ENCODE measurements at regions not wholly inside any gene's neighbourhood (a gene's known extent, or its start where the extent isn't known, plus 50 kb on each side); places are given as distances from the start of the nearest gene placed in this dataset.
"Not testable (repeated sequence)": the region's sequence is repeated elsewhere in the genome, so short reads cannot be mapped to it uniquely, and the experiment has no call there.

DNA sequence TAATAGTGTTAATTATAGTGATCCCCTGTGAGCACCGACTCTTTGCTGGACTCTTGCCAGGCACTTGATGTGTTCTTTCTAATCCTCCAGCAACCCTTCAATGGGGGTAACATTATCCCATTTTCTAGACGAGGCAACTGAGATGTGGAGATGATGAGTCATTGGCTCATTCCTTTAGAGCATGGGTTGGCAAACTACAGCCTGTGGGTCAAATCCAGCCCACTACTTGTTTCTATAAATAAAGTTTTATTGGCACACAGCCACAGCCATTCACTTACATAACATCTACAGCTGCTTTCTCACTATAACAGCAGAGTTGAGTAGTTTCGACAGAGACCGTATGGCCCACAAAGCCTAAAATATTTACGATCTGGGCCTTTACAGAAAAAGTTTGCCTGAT, 249.5 kb upstream of the KCNG1 start:
- Histone ChIP-seq H3K27ac (no peak overlapping the region), H3K4me3 (no peak overlapping the region), H3K9me3 (peaks cover 0 to 12% (median 0%) of the 10 kb centered on the region in 3 donors), H3K27me3 (peaks cover 44% of the 10 kb centered on the region), H3K36me3 (no peaks in the 10 kb centered on the region), H3K4me1 (peaks cover 0 to 18% (median 0%) of the 10 kb centered on the region in 3 donors)
- TF ChIP-seq POLR2AphosphoS5 (IDR thresholded peaks at IDR 0.05) = no peak
- 28 to 39% methylated on average over 5 of the region's 5 CpGs for WGBS, 2 donors (ENCODE audit: low coverage in 1 of 2)
- ATAC-seq = no peak

DNA sequence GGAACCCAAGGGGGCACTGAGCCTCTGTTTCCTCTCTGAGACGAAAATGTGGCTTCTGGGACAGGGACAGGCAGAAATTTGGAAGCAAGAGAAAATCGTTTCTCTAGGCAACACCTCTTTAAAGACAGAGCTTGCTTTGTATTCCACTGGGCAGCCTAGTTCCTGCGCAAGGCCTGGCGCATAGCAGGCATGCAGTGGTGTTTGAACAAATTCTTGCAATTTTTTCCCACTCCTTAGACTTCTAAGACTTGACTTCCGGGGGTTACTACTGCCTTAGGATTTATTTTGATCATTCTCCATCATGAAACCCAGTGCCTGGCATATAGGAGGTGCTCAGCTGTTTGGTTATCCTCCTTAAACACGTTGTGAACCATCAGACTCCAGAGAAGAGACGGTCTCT, 249.0 kb upstream of the KCNG1 start:
- ATAC-seq = no peak
- 64 to 74% methylated on average over 5 to 6 of the region's 7 CpGs for WGBS, 2 donors (ENCODE audit: low coverage in 1 of 2)
- Histone ChIP-seq H3K27me3 (peaks cover 40% of the 10 kb centered on the region), H3K36me3 (no peaks in the 10 kb centered on the region), H3K9me3 (peaks cover 0 to 12% (median 0%) of the 10 kb centered on the region in 3 donors), H3K4me3 (no peak overlapping the region), H3K27ac (no peak overlapping the region), H3K4me1 (peaks cover 0 to 18% (median 0%) of the 10 kb centered on the region in 3 donors)
- TF ChIP-seq POLR2A (IDR thresholded peaks at IDR 0.05) (no peak), POLR2AphosphoS5 (IDR thresholded peaks at IDR 0.05) (no peak), EP300 (IDR thresholded peaks at IDR 0.05) (no peak)
- TF ChIP-seq, protein P1, sequence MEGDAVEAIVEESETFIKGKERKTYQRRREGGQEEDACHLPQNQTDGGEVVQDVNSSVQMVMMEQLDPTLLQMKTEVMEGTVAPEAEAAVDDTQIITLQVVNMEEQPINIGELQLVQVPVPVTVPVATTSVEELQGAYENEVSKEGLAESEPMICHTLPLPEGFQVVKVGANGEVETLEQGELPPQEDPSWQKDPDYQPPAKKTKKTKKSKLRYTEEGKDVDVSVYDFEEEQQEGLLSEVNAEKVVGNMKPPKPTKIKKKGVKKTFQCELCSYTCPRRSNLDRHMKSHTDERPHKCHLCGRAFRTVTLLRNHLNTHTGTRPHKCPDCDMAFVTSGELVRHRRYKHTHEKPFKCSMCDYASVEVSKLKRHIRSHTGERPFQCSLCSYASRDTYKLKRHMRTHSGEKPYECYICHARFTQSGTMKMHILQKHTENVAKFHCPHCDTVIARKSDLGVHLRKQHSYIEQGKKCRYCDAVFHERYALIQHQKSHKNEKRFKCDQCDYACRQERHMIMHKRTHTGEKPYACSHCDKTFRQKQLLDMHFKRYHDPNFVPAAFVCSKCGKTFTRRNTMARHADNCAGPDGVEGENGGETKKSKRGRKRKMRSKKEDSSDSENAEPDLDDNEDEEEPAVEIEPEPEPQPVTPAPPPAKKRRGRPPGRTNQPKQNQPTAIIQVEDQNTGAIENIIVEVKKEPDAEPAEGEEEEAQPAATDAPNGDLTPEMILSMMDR (IDR thresholded peaks at IDR 0.05) = no peak

DNA sequence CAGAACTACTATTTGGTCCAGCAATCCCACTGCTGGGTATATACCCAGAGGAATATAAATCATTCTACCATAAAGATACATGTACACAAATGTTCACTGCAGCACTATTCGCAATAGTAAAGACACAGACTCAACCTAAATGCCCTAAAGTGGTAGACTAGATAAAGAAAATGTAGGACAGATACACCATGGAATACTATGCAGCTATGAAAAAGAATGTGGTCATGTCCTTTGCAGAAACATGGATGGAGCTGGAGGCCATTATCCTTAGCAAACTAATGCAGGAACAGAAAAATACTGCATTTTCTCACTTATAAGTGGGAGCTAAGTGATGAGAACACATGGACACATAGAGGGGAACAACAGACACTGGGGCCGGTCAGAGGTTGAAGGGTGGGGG, 248.4 kb upstream of the KCNG1 start:
- Histone ChIP-seq H3K4me1 (peaks cover 0 to 14% (median 0%) of the 10 kb centered on the region in 3 donors), H3K9me3 (peaks cover 0 to 12% (median 0%) of the 10 kb centered on the region in 3 donors), H3K27me3 (peaks cover 38% of the 10 kb centered on the region)
- ATAC-seq, H3K36me3 ChIP-seq, H3K27ac ChIP-seq, H3K4me3 ChIP-seq: not testable (repeated sequence)
- 87 to 100% methylated on average over 2 of the region's 2 CpGs for WGBS, 2 donors (ENCODE audit: low coverage in 1 of 2)

DNA sequence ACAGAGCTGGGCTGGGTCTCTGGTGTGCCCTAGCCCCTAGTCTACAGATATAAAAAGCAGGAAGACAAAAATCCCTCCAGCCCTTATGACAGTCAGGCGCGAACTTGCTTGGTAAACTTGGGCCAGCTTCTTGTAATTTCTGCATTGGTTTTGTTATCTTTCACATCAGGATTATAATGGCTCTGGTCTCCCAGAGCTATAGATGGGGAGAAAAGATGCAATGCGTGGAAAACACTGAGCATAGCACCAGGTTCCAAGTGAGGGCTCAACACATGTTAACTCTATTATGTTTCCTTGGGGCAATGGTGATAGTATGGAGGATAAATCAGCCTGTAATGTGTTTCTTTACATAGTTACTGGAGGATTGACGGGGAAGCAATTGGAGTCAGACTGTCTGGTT, 246.8 kb upstream of the KCNG1 start:
- TF ChIP-seq POLR2A (IDR thresholded peaks at IDR 0.05) (no peak), POLR2AphosphoS5 (IDR thresholded peaks at IDR 0.05) (no peak), EP300 (IDR thresholded peaks at IDR 0.05) (no peak)
- TF ChIP-seq, protein P1 (IDR thresholded peaks at IDR 0.05) = no peak
- 83 to 100% methylated on average over 2 to 4 of the region's 4 CpGs for WGBS, 2 donors (ENCODE audit: low coverage in 1 of 2)
- ATAC-seq = no peak

DNA sequence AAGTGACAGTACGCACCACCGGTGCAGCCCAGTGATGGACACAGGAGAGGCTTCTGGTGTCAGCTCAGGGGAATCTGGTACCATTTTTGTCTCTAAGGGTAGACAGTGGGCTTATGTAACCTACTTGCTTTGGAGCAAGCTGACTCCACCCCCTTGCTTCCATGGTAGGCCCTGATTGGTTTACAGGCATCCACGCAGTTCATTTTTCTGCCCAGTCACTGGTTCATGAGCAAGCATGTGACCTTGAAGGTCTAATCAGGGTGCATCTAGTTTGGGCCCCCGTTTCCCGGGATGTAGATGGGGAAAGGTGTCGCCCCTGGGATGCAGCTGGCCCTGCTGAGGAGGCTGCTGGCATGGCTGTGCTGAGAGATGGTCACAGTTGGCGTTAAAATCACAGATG, 244.8 kb upstream of the KCNG1 start:
- H3K9me3 ChIP-seq = peaks cover 0 to 19% (median 0%) of the 10 kb centered on the region in 3 donors
- H3K27me3 ChIP-seq = peaks cover 11% of the 10 kb centered on the region
- no peak overlapping the region for H3K27ac ChIP-seq
- WGBS, 2 donors (ENCODE audit: low coverage in 1 of 2) = 85 to 91% methylated on average over 4 to 6 of the region's 7 CpGs
- H3K36me3 ChIP-seq = no peaks in the 10 kb centered on the region
- H3K4me3 ChIP-seq = no peak overlapping the region
- H3K4me1 ChIP-seq = peaks cover 0 to 3% (median 0%) of the 10 kb centered on the region in 3 donors
- ATAC-seq = no peak
- TF ChIP-seq, protein P1 (IDR thresholded peaks at IDR 0.05) = no peak
- TF ChIP-seq POLR2A (IDR thresholded peaks at IDR 0.05) = no peak
- TF ChIP-seq EP300 (IDR thresholded peaks at IDR 0.05) = no peak
- TF ChIP-seq POLR2AphosphoS5 (IDR thresholded peaks at IDR 0.05) = no peak

More for the DNA sequence above, 246.8 kb upstream of the KCNG1 start:
- Histone ChIP-seq H3K9me3 (peaks cover 0 to 19% (median 0%) of the 10 kb centered on the region in 3 donors), H3K27ac (no peak overlapping the region), H3K27me3 (peaks cover 23% of the 10 kb centered on the region), H3K4me1 (peaks cover 0 to 7% (median 0%) of the 10 kb centered on the region in 3 donors), H3K36me3 (no peaks in the 10 kb centered on the region), H3K4me3 (no peak overlapping the region)

DNA sequence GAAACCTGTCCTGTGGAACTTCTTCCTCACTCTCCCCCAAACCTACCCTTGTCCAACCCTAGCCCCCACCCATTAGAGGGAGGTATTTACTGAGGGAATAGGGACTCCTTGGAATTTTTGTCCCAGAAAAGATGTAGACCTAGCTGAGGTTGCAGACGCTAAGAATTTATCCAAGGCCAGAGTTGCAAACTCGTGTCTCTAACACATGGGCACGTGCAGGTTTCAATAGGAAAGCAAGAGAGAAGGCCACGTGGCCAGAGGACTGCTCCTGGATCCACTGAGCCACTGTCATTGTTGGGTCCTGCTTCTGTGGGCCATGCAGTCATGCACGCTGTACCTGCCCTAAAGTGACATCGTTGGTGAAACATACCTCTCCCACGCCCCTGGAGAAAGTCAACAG, 243.4 kb upstream of the KCNG1 start:
- no peak for ATAC-seq
- 84 to 91% methylated on average over 5 to 7 of the region's 7 CpGs for WGBS, 2 donors (ENCODE audit: low coverage in 1 of 2)
- no peaks in the 10 kb centered on the region for H3K4me1 ChIP-seq
- peaks cover 0 to 19% (median 0%) of the 10 kb centered on the region in 3 donors for H3K9me3 ChIP-seq
- no peak overlapping the region for H3K27ac ChIP-seq
- H3K36me3 ChIP-seq = no peaks in the 10 kb centered on the region
- H3K27me3 ChIP-seq = peaks cover 11% of the 10 kb centered on the region
- H3K4me3 ChIP-seq = no peak overlapping the region
- TF ChIP-seq POLR2AphosphoS5 (IDR thresholded peaks at IDR 0.05) = no peak
- TF ChIP-seq EP300 (IDR thresholded peaks at IDR 0.05) = no peak
- no peak for TF ChIP-seq POLR2A (IDR thresholded peaks at IDR 0.05)
- TF ChIP-seq, protein P1 (IDR thresholded peaks at IDR 0.05) = no peak
